ENCODE measurements at regions not wholly inside any gene's neighbourhood (a gene's known extent, or its start where the extent isn't known, plus 50 kb on each side); places are given as distances from the start of the nearest gene placed in this dataset.

DNA sequence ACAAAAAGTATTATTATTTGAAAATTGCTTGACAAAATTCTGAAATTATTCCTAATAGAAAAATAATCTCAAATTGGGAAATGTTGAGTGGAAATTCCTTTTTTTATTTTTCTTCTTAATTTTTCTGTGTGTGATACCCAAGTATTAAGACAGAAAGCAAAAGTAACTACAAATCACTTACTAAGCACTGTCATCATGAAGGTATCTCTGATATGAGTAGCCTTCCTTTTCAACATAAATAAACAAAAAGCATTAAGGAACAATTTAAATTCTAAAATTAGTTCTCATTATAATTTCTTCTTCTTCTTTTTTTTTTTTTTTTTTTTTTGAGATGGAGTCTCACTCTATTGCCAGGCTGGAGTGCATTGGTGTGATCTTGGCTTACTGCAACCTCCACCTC is 174.2 kb upstream of the RBMS1 start:
- TF ChIP-seq CTCF (IDR thresholded peaks at IDR 0.05; ENCODE audit: unreplicated experiment) = no peak
- H3K4me3 Mint-ChIP-seq = no peak overlapping the region
- no peaks in the 10 kb centered on the region for H3K36me3 Mint-ChIP-seq
- H3K9me3 Mint-ChIP-seq = no peaks in the 10 kb centered on the region
- H3K27me3 Mint-ChIP-seq (ENCODE audit: low read depth) = no peaks in the 10 kb centered on the region
- no peak for DNase-seq (ENCODE audit: low spot score in 2 of 2, unreplicated experiment in 2 of 2)
- H3K27ac Mint-ChIP-seq = no peak overlapping the region
- H3K4me1 Mint-ChIP-seq = peaks cover 32% of the 10 kb centered on the region

- no peak overlapping the region for H3K4me3 Mint-ChIP-seq
- H3K4me1 Mint-ChIP-seq = peaks cover 20% of the 10 kb centered on the region
- DNase-seq (ENCODE audit: low spot score in 2 of 2, unreplicated experiment in 2 of 2) = no peak
- H3K27ac Mint-ChIP-seq = no peak overlapping the region
- peaks cover 9% of the 10 kb centered on the region for H3K9me3 Mint-ChIP-seq
- H3K36me3 Mint-ChIP-seq = no peaks in the 10 kb centered on the region
- no peaks in the 10 kb centered on the region for H3K27me3 Mint-ChIP-seq (ENCODE audit: low read depth)
- TF ChIP-seq CTCF (IDR thresholded peaks at IDR 0.05; ENCODE audit: unreplicated experiment) = no peak
These were observed 177.0 kb upstream of the RBMS1 start for GRCh38 chr2:160670618-160671017.

GRCh38 chr2:160672211-160672610 is 178.6 kb upstream of the RBMS1 start:
- H3K27ac Mint-ChIP-seq = no peak overlapping the region
- peaks cover 4% of the 10 kb centered on the region for H3K4me1 Mint-ChIP-seq
- H3K9me3 Mint-ChIP-seq = peaks cover 9% of the 10 kb centered on the region
- no peaks in the 10 kb centered on the region for H3K27me3 Mint-ChIP-seq (ENCODE audit: low read depth)
- no peak for TF ChIP-seq CTCF (IDR thresholded peaks at IDR 0.05; ENCODE audit: unreplicated experiment)
- H3K4me3 Mint-ChIP-seq = no peak overlapping the region
- H3K36me3 Mint-ChIP-seq = no peaks in the 10 kb centered on the region
- no peak for DNase-seq (ENCODE audit: low spot score in 2 of 2, unreplicated experiment in 2 of 2)

DNA sequence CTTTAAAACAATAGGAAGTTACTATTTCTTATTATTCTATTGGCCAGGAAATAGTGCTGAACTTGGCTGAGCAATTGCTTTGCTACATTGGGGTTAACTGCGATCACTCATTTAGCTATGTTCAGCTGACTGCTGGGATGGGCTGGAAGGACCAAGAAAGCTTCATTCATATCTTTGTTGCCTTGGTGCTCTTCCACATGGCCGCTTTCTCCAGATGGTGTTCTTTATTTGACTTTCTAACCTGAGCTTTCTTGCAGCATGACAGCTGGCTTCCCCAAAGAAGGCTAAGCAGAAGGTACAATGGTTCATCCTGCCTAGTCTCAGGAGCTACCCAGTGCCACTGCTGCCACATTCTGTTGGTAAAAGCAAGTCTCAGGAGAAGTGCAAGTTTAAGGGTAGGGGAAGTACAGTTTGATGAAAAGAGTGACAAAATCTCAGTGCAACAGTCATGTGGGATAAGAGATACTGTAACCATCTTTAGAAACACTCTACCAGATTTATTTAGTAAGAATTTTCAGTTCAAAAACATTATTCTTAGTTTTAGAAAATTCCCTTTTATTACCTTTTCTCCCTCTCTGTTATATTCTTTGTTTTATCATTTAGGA is 180.6 kb upstream of the RBMS1 start:
- Mint-ChIP-seq H3K4me3 (no peak overlapping the region), H3K9me3 (peaks cover 9% of the 10 kb centered on the region), H3K4me1 (no peaks in the 10 kb centered on the region), H3K27ac (no peak overlapping the region), H3K36me3 (no peaks in the 10 kb centered on the region), H3K27me3 (ENCODE audit: low read depth) (no peaks in the 10 kb centered on the region)
- no peak for TF ChIP-seq CTCF (IDR thresholded peaks at IDR 0.05; ENCODE audit: unreplicated experiment)
- no peak for DNase-seq (ENCODE audit: low spot score in 2 of 2, unreplicated experiment in 2 of 2)

DNA sequence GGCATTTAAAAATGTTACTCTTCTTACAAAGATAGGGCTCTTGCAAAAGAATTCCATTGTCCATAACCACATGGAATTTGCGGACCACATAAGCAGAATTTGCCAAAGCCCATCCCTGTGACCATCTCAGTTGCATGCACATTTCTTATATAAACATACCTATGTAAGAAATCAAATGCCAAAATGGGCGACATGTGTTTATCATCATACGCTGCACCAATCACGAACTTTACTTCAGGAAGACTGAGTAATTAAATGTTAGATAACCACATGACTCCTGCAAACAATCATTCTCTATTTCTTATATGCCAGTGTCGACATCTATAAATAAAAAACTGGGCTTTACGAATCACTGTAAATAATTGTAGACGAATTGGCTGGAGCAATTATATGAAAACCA is 186.1 kb upstream of the RBMS1 start:
- Mint-ChIP-seq H3K4me1 (no peaks in the 10 kb centered on the region), H3K27ac (no peak overlapping the region), H3K4me3 (no peak overlapping the region), H3K27me3 (ENCODE audit: low read depth) (no peaks in the 10 kb centered on the region), H3K36me3 (no peaks in the 10 kb centered on the region), H3K9me3 (peaks cover 23% of the 10 kb centered on the region)
- TF ChIP-seq CTCF (IDR thresholded peaks at IDR 0.05; ENCODE audit: unreplicated experiment) = no peak
- DNase-seq (ENCODE audit: low spot score in 2 of 2, unreplicated experiment in 2 of 2) = no peak

DNA sequence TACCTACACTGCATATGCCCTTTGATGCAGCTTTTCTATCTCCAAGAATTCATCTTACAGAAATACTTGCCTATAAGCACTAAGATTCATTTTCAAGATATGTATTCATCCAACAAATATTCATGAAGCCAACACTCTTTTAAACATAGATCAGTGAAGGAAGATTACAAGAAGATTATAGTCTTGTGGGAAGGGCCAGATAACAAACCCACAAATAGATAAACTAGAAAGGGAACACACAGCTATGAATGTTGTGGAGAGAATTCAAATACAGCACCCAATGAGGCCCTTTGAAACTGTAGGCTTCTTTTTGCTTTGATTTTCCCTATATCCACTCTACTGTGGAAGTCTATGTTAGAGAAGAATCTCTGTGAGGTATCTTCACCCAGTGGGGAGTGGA is 186.7 kb upstream of the RBMS1 start:
- TF ChIP-seq CTCF (IDR thresholded peaks at IDR 0.05; ENCODE audit: unreplicated experiment) = no peak
- Mint-ChIP-seq H3K4me1 (no peaks in the 10 kb centered on the region), H3K4me3 (no peak overlapping the region), H3K9me3 (peaks cover 20% of the 10 kb centered on the region), H3K27me3 (ENCODE audit: low read depth) (no peaks in the 10 kb centered on the region), H3K36me3 (no peaks in the 10 kb centered on the region), H3K27ac (no peak overlapping the region)
- DNase-seq (ENCODE audit: low spot score in 2 of 2, unreplicated experiment in 2 of 2) = no peak
